GM10266 (cell line): ENCODE measurements at regions not wholly inside any gene's neighbourhood (a gene's known extent, or its start where the extent isn't known, plus 50 kb on each side); places are given as distances from the start of the nearest gene placed in this dataset.

Experiments
- DNase-seq: peaks from one replicate; pipeline ENCODE4 v3.0.0; 2012; ENCODE audit errors: extremely low spot score
- CTCF ChIP-seq: IDR thresholded peaks from 2 replicates; pipeline ENCODE4 v1.5.1; 2012; ENCODE audit warnings: mild to moderate bottlenecking, low read depth; ENCODE audit not compliant: control insufficient read depth, insufficient read depth; ENCODE audit errors: missing control alignments

DNA sequence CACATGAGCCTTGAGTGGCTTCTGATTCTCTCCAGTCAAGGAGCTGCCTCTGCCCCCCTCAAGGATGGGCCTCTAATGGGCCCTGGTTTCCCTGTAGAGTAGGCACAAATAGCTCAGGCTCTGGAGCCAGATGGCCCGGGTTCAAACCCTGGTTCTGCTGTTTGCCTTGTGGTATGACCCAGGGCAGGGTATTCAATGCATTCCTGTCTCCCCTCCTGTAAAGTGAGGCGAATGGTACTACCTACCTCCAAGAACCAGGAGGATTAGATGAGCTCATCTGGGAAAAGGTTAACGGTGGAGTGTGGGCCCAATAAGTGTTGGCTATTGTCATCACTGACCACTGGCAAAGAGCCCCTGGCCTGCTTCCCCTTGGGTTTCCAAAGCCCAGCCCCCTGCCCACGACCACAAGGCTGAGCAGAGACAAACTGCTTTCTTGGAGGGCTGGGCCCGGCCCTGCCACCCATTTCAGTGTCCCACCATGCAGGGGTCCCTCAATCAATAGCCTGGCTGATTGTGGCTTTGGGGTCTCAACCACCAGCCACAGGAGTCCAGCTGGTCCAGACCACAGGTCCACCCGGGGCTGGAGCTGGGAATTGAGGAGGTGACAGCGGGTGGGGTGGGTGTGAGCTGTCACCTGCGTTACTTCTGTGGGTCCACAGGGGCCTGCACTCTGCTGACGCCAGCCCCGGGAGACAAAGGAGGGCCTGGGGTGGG is 115.6 kb upstream of the RUNX3 start:
- DNase-seq: no peak
- TF ChIP-seq CTCF: no peak

DNA sequence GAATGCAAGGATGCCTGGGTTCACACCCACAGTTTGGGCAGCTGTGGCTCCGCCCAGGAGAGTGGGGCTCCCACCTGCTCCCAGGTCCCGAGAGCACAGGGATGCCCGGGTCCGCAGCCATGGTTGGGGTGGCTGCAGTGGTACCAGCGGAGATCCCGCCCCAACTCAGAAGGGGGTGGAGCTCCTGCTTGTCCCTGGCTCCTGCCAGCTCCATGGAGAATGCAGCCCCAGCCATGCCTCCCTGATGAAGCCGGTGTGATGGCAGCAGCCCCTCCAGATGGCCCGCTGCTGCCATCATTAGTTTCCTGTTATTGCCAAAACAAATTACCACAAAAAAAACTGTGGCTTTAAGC is 113.1 kb upstream of the RUNX3 start:
- TF ChIP-seq CTCF: no peak
- DNase-seq: no peak

DNA sequence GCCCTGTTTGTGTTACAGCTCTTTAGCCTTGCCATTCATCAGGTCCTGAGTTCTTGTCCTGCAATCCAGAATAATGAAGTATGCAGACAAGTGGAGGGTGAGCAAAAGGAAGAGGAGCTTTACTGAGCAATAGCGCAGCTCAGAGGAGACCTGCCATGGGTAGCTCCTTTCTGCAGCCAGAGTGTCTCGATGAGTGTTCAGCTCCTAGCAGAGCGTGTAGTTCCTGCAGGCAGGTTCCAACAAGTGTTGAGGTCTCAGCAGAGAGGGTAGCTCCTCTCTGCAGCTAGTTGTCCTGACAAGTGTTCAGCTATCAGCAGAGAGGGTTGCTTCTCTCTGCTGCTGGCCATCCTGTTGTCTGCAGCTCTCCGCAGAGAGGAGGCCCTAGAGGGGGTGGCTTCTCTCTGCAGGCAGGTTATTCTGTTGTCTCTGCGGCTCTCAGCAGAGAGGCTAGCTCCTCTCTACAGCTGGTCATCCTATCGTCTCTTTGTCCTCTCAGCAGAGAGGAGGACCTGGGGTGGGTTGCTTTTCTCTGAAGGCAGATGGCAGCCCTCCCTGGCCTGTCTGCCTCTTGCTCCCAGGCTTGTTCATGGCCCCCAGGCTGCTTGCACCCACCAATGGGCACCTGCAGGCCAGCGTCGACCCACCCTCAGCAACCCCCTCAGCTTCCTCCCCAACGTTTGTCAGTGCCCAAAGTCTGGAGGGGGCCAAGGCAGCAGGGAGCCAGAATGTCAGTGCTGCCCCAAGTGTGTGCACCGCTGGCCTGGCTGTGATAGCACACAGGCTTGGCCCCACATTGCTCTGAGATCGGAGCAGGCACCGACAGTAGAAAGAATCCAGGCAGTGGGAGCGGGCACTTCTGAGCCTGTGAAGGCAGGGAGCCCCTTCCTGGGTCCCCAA is 112.5 kb upstream of the RUNX3 start:
- no peak for TF ChIP-seq CTCF
- DNase-seq: no peak

DNA sequence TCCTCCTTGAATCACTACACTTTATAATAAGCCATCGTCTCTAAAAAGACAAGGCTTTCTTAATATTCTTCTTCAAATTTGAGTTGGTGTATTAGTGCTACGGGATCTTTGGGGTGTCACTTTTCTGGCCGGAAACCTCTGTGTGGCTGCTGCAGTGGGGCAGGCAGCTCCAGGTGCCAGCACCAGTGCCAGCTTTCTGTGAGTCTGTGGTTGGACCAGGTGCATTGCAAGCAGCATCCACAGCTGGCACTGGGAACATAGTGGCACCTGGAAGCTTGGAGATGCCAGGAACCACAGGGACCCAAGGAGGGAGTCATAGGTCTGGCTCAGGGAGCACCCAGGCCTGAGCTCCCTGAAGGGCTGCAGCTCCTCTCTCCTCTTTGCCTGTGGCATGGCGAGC is 111.8 kb upstream of the RUNX3 start:
- TF ChIP-seq CTCF: no peak
- no peak for DNase-seq

- DNase-seq: no peak
- no peak for TF ChIP-seq CTCF
Measured at GRCh38 chr1:25040122-25040685, 110.1 kb upstream of the RUNX3 start.

- TF ChIP-seq CTCF: no peak
- no peak for DNase-seq
Measured at GRCh38 chr1:25039229-25039628, 109.2 kb upstream of the RUNX3 start.

DNA sequence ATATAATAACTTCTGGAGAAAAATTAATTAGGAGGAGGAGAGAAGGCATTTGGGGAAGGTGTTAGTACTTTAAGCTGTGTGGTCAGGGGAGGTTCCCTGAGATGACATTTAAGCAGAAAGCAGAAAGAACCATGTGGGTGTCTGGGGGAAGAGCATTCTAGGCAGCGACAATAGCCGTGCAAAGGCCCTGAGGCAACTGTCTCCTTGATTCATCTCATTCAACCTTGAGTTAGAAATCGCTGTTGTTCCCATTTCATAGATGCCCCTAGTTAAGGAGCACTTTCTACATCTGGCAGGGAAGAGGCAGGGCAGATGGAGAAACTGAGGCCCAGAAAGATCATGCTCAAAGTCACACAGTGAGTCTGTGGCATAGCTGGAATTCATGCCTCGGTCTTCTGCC is 108.6 kb upstream of the RUNX3 start:
- no peak for TF ChIP-seq CTCF
- no peak for DNase-seq
